IMR-90 (cell line): ENCODE measurements at regions not wholly inside any gene's neighbourhood (a gene's known extent, or its start where the extent isn't known, plus 50 kb on each side); places are given as distances from the start of the nearest gene placed in this dataset.

Source experiments
- ATAC-seq: fragments of 200-7000 bp; cut with Tn5 transposase; 2 replicates; pipeline ENCODE4 v1.9.1; 2020; ENCODE audit warnings: low read depth, mild to moderate bottlenecking, moderate library complexity
- BruUV-seq: library from RNA; stranded (reverse); fragments of 400-500 nt; replicated peaks from 2 replicates; lab custom pipeline; 2021; lab: Mats Ljungman, UMichigan
- CTCF ChIA-PET: fragments of 300-600 bp; formaldehyde crosslinking; extraction: SDS; loops from one replicate; lab custom pipeline; 2021; ENCODE audit warnings: antibody characterized with exemption; lab: Yijun Ruan, JAX
- POLR2A ChIA-PET: fragments of 300-600 bp; sonication (Branson Sonifier 250); formaldehyde crosslinking; loops from one replicate; lab custom pipeline; 2022; ENCODE audit warnings: antibody characterized with exemption; ENCODE audit not compliant: unreplicated experiment; lab: Charles Lee
- DNase-seq: peaks from one replicate; pipeline ENCODE4 v3.0.0; 2013
- H2AFZ ChIP-seq: replicated peaks from 2 replicates; pipeline ENCODE3; 2013; ENCODE audit warnings: low read length, mild to moderate bottlenecking; ENCODE audit not compliant: poor library complexity
- H2AK5ac ChIP-seq: 2 replicates; pipeline ENCODE4 v1.6.1; 2013; ENCODE audit warnings: low read depth, low read length, inconsistent platforms
- H2AK9ac ChIP-seq: replicated peaks from 2 replicates; pipeline ENCODE3; 2013; ENCODE audit warnings: mild to moderate bottlenecking, low read depth, low read length, moderate library complexity; ENCODE audit not compliant: poor library complexity
- H2BK120ac ChIP-seq: 2 replicates; pipeline ENCODE4 v1.6.1; 2013; ENCODE audit warnings: low read depth, low read length, inconsistent platforms
- H2BK15ac ChIP-seq: 3 replicates; pipeline ENCODE4 v1.6.1; 2013; ENCODE audit warnings: low read depth, low read length, inconsistent platforms
- H2BK20ac ChIP-seq: 2 replicates; pipeline ENCODE4 v1.6.1; 2013; ENCODE audit warnings: low read depth, mild to moderate bottlenecking, inconsistent platforms, low read length, moderate library complexity
- H2BK5ac ChIP-seq: 2 replicates; pipeline ENCODE4 v1.6.1; 2013; ENCODE audit warnings: mild to moderate bottlenecking, low read depth, low read length, inconsistent platforms; ENCODE audit not compliant: poor library complexity, severe bottlenecking
- H3K14ac ChIP-seq: replicated peaks from 2 replicates; pipeline ENCODE4 v1.6.1; 2013; ENCODE audit warnings: low read depth, low read length, inconsistent platforms
- H3K18ac ChIP-seq: 2 replicates; pipeline ENCODE4 v1.6.1; 2013; ENCODE audit warnings: low read depth, low read length, control low read depth
- H3K23ac ChIP-seq: 2 replicates; pipeline ENCODE4 v1.6.1; 2013; ENCODE audit warnings: low read depth, low read length, inconsistent platforms
- H3K27ac ChIP-seq: 2 replicates; pipeline ENCODE4 v1.5.1; 2013; ENCODE audit warnings: mild to moderate bottlenecking, control low read depth, low read length; ENCODE audit not compliant: insufficient read depth
- H3K27me3 ChIP-seq: 2 replicates; pipeline ENCODE4 v1.6.1; 2013; ENCODE audit warnings: low read length; ENCODE audit not compliant: control insufficient read depth, insufficient read depth
- H3K36me3 ChIP-seq: 2 replicates; pipeline ENCODE4 v1.6.1; 2013; ENCODE audit warnings: low read length, mixed read lengths; ENCODE audit not compliant: control insufficient read depth, insufficient read depth
- H3K4ac ChIP-seq: 2 replicates; pipeline ENCODE4 v1.6.1; 2013; ENCODE audit warnings: low read depth, low read length, inconsistent platforms
- H3K4me1 ChIP-seq: 2 replicates; pipeline ENCODE4 v1.6.1; 2013; ENCODE audit warnings: low read length, mixed read lengths; ENCODE audit not compliant: control insufficient read depth, insufficient read depth
- H3K4me2 ChIP-seq: 2 replicates; pipeline ENCODE4 v1.6.1; 2013; ENCODE audit warnings: low read depth, mild to moderate bottlenecking, control low read depth, low read length, moderate library complexity
- H3K4me3 ChIP-seq: 2 replicates; pipeline ENCODE4 v1.5.1; 2013; ENCODE audit warnings: low read depth, mild to moderate bottlenecking, control low read depth, low read length, moderate library complexity; ENCODE audit not compliant: insufficient read depth
- H3K56ac ChIP-seq: 2 replicates; pipeline ENCODE4 v1.6.1; 2013; ENCODE audit warnings: low read length, inconsistent platforms; ENCODE audit not compliant: insufficient read depth; ENCODE audit errors: extremely low read depth
- H3K79me1 ChIP-seq, 2 experiments: 2 replicates each; pipeline ENCODE4 v1.6.1; 2013; ENCODE audit warnings: low read length in 2 of 2, inconsistent platforms in 1 of 2, low read depth in 1 of 2
- H3K9ac ChIP-seq: 2 replicates; pipeline ENCODE4 v1.6.1; 2013; ENCODE audit warnings: low read depth, low read length, control low read depth
- H3K9me1 ChIP-seq: 2 replicates; pipeline ENCODE4 v1.6.1; 2013; ENCODE audit warnings: low read length, inconsistent platforms; ENCODE audit not compliant: insufficient read depth
- H3K9me3 ChIP-seq: 2 replicates; pipeline ENCODE4 v1.6.1; 2013; ENCODE audit warnings: low read length; ENCODE audit not compliant: control insufficient read depth, insufficient read depth
- H4K20me1 ChIP-seq: 2 replicates; pipeline ENCODE4 v1.6.1; 2013; ENCODE audit warnings: low read length, inconsistent platforms; ENCODE audit not compliant: insufficient read depth
- H4K5ac ChIP-seq: 2 replicates; pipeline ENCODE4 v1.6.1; 2013; ENCODE audit warnings: mild to moderate bottlenecking, low read depth, low read length, control low read depth
- H4K8ac ChIP-seq, 2 experiments: 2 replicates each; pipeline ENCODE4 v1.6.1; 2013; ENCODE audit warnings: low read depth in 2 of 2, low read length in 2 of 2, control low read depth in 1 of 2, inconsistent platforms in 1 of 2
- H4K91ac ChIP-seq: 2 replicates; pipeline ENCODE4 v1.6.1; 2013; ENCODE audit warnings: low read depth, low read length, inconsistent platforms; ENCODE audit not compliant: insufficient read depth
- MAFK ChIP-seq: IDR thresholded peaks from 2 replicates; pipeline ENCODE4 v1.6.1; 2012; ENCODE audit warnings: low read depth, low read length, improper control_type of control experiment
- MXI1 ChIP-seq: IDR thresholded peaks from 2 replicates; pipeline ENCODE4 v1.6.1; 2012; ENCODE audit warnings: low read depth, mild to moderate bottlenecking, low read length, moderate library complexity, borderline replicate concordance
- RFX5 ChIP-seq: IDR thresholded peaks from 2 replicates; pipeline ENCODE4 v1.8.0; 2012; ENCODE audit warnings: low read depth, mild to moderate bottlenecking, low read length, moderate library complexity
- USF2 ChIP-seq: fragments of 150-350 bp; IDR thresholded peaks from 2 replicates; pipeline ENCODE4 v1.6.1; 2017; ENCODE audit warnings: mild to moderate bottlenecking, antibody characterized with exemption, low read length, low read depth
- WGBS, 2 experiments: methylation state at CpG; one replicate each; pipeline versions ENCODE4 v1.1.5 to v1.1.7; 2013; ENCODE audit warnings: missing lambda C conversion rate in 2 of 2; ENCODE audit not compliant: insufficient read length in 1 of 2; ENCODE audit errors: extremely low coverage in 2 of 2; 5-methylcytosine and 5-hydroxymethylcytosine counted together
- dilution Hi-C: fragments of 300-500 bp; cut with HindIII; formaldehyde crosslinking; loops from one replicate; pipeline ENCODE4 v1.14.3; 2018; ENCODE audit warnings: low sequenced_read_pairs; ENCODE audit not compliant: unreplicated experiment
- in situ Hi-C: fragments of 300-500 bp; cut with MboI; formaldehyde crosslinking; loops from 3 replicates; pipeline ENCODE4 v1.14.3; 2019; ENCODE audit warnings: low sequenced_read_pairs, inconsistent platforms, mixed read lengths
- intact Hi-C: fragments of 100-400 bp; cut with micrococcal nuclease; formaldehyde crosslinking; loops from 2 replicates; pipeline ENCODE4 v1.10.0; 2022
- TF ChIP-seq, protein P1 (sequence below): conservative IDR thresholded peaks from 2 replicates; pipeline ENCODE4 v1.5.1; 2012; ENCODE audit warnings: mild to moderate bottlenecking, low read depth, low read length, improper control_type of control experiment

- H4K20me1 ChIP-seq, result no peaks in the 10 kb centered on the region
- no peaks in the 10 kb centered on the region for H3K79me1 ChIP-seq
- TF ChIP-seq RFX5, result no peak
- TF ChIP-seq USF2, result no peak
- no peak for TF ChIP-seq MXI1
- TF ChIP-seq MAFK, result no peak
- TF ChIP-seq, protein P1, sequence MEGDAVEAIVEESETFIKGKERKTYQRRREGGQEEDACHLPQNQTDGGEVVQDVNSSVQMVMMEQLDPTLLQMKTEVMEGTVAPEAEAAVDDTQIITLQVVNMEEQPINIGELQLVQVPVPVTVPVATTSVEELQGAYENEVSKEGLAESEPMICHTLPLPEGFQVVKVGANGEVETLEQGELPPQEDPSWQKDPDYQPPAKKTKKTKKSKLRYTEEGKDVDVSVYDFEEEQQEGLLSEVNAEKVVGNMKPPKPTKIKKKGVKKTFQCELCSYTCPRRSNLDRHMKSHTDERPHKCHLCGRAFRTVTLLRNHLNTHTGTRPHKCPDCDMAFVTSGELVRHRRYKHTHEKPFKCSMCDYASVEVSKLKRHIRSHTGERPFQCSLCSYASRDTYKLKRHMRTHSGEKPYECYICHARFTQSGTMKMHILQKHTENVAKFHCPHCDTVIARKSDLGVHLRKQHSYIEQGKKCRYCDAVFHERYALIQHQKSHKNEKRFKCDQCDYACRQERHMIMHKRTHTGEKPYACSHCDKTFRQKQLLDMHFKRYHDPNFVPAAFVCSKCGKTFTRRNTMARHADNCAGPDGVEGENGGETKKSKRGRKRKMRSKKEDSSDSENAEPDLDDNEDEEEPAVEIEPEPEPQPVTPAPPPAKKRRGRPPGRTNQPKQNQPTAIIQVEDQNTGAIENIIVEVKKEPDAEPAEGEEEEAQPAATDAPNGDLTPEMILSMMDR, result no peak
- no peak overlapping the region for H4K8ac ChIP-seq
- H3K14ac ChIP-seq, result no peak overlapping the region
- no peak overlapping the region for H4K91ac ChIP-seq
- H2BK120ac ChIP-seq, result no peak overlapping the region
- dilution Hi-C loops, result no loop called here
- ChIA-PET CTCF (no interaction called here), POLR2A (no interaction called here)
- H3K9ac ChIP-seq, result no peak overlapping the region
- H2BK15ac ChIP-seq, result no peak overlapping the region
- no peak overlapping the region for H3K56ac ChIP-seq
- ATAC-seq (no peak), DNase-seq (no peak)
- in situ Hi-C loops, result no loop called here
- intact Hi-C loops, result loop anchor here (1.0 kb wide), 1 partner anchor 33 kb away; no protein-coding TSS in a partner anchor
- WGBS, 2 experiments, result no CpG with 5 or more reads among the region's 6 CpGs
- no TSS peak for BruUV-seq
- no peak overlapping the region for H2AFZ ChIP-seq
- no peak overlapping the region for H2AK9ac ChIP-seq
- no peak overlapping the region for H3K4ac ChIP-seq
- H3K27ac ChIP-seq, result no peak overlapping the region
- no peak overlapping the region for H3K23ac ChIP-seq
- no peaks in the 10 kb centered on the region for H3K9me1 ChIP-seq
- H3K4me2 ChIP-seq, result no peak overlapping the region
- no peaks in the 10 kb centered on the region for H3K4me1 ChIP-seq
- H3K27me3 ChIP-seq, result no peaks in the 10 kb centered on the region
- H4K5ac ChIP-seq, result no peak overlapping the region
- H2BK20ac ChIP-seq, result no peak overlapping the region
- no peak overlapping the region for H2AK5ac ChIP-seq
- 0 out of 2 replicates have a peak, but pooled peaks cover 3% of the 10 kb centered on the region for H3K9me3 ChIP-seq
- no peaks in the 10 kb centered on the region for H3K36me3 ChIP-seq
- no peak overlapping the region for H3K4me3 ChIP-seq
- no peak overlapping the region for H2BK5ac ChIP-seq
- H3K18ac ChIP-seq, result no peak overlapping the region
These were observed 380.3 kb upstream of the SPHKAP start for GRCh38 chr2:228561816-228562215.
